Right lobe of liver (tissue), 6 donors: ENCODE measurements at regions not wholly inside any gene's neighbourhood (a gene's known extent, or its start where the extent isn't known, plus 50 kb on each side); places are given as distances from the start of the nearest gene placed in this dataset.

Experiments used
- ATAC-seq, 4 donors: fragments of 200-7000 bp; cut with Tn5 transposase; one replicate each; pipeline ENCODE4 v1.9.1; 2020; ENCODE audit warnings: mild to moderate bottlenecking in 4 of 4, moderate library complexity in 4 of 4
- DNase-seq, 3 donors: peaks; one replicate each; pipeline ENCODE4 v3.0.0-alpha.2; 2020
- H3K27ac ChIP-seq, 3 donors: fragments of 200-600 bp; one replicate each; pipeline ENCODE4 v1.8.0; 2022
- H3K27me3 ChIP-seq, 2 donors: fragments of 200-600 bp; one replicate each; pipeline ENCODE4 v1.8.0; 2022
- H3K36me3 ChIP-seq, 4 donors: fragments of 200-600 bp; sonication (generic) in 1 of 4; one replicate each; pipeline versions ENCODE4 v1.5.1 to v1.8.0; 2017 to 2022; ENCODE audit warnings: control low read depth in 1 of 4
- H3K4me1 ChIP-seq, 4 donors: fragments of 200-600 bp; sonication (generic) in 1 of 4; one replicate each; pipeline versions ENCODE4 v1.5.1 to v1.8.0; 2017 to 2022; ENCODE audit warnings: control low read depth in 1 of 4
- H3K4me3 ChIP-seq, 3 donors: fragments of 200-600 bp; one replicate each; pipeline ENCODE4 v1.8.0; 2022
- H3K9me3 ChIP-seq, 4 donors: fragments of 200-600 bp; sonication (generic) in 1 of 4; one replicate each; pipeline versions ENCODE4 v1.5.1 to v1.8.0; 2017 to 2022; ENCODE audit warnings: control low read depth in 1 of 4
- POLR2A ChIP-seq: fragments of 450-650 bp; IDR thresholded peaks from one replicate; pipeline ENCODE4 v1.6.1; 2017; ENCODE audit warnings: antibody characterized with exemption, mild to moderate bottlenecking
- WGBS: methylation state at CpG from one replicate; pipeline ENCODE4 v1.1.6; 2018; ENCODE audit warnings: low coverage, low lambda C conversion rate; ENCODE audit not compliant: insufficient coverage; ENCODE audit errors: missing lambda C conversion rate; 5-methylcytosine and 5-hydroxymethylcytosine counted together
- intact Hi-C, 2 donors: fragments of 100-400 bp; cut with DNase I; formaldehyde crosslinking; loops; one replicate each; pipeline versions ENCODE4 v1.11.2 to v1.14.1; 2022
- TF ChIP-seq, protein P1 (sequence below), 4 donors: fragments of 200-600 bp in 3 of 4; fragments of 450-650 bp in 1 of 4; IDR thresholded peaks; one replicate each; pipeline versions ENCODE4 v1.5.1 to v1.8.0; 2016 to 2022; ENCODE audit warnings: antibody characterized with exemption in 4 of 4, mild to moderate bottlenecking in 2 of 4
- donor health status: DM: no; HTN: yes; CAD: no.
- donor health status: DM: no; HTN: no; CAD: no.
- donor health status: DM: no; HTN: no; CAD: no.
- donor health status: DM: no; HTN: yes; CAD: no.
- donor health status: DM: no; HTN: yes; CAD: no.

DNA sequence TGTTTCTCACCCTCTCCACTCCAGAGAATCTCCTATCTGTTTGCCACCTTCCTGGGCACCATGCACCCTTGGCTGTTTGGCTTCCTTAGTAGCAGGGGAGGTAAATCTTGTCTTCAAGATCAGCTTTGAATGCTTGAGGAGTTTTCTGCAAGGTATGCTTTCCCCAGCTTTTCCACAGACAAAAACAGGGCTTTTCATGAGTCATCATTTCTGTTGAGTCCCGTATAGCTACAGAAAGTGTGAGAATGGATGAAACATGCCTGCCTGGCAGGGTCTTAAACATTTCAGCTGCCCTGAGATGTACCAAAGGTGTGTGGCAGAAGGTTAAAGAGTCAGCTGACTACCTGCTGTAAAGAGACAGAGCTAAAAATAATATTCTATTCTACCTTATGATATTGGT is 875.2 kb upstream of the EEF2KMT start:
- no peak overlapping the region for H3K4me3 ChIP-seq
- TF ChIP-seq, protein P1, sequence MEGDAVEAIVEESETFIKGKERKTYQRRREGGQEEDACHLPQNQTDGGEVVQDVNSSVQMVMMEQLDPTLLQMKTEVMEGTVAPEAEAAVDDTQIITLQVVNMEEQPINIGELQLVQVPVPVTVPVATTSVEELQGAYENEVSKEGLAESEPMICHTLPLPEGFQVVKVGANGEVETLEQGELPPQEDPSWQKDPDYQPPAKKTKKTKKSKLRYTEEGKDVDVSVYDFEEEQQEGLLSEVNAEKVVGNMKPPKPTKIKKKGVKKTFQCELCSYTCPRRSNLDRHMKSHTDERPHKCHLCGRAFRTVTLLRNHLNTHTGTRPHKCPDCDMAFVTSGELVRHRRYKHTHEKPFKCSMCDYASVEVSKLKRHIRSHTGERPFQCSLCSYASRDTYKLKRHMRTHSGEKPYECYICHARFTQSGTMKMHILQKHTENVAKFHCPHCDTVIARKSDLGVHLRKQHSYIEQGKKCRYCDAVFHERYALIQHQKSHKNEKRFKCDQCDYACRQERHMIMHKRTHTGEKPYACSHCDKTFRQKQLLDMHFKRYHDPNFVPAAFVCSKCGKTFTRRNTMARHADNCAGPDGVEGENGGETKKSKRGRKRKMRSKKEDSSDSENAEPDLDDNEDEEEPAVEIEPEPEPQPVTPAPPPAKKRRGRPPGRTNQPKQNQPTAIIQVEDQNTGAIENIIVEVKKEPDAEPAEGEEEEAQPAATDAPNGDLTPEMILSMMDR (IDR thresholded peaks at IDR 0.05) = no peak
- TF ChIP-seq POLR2A = no peak
- WGBS = 53% methylated on average over 1 of the region's 1 CpG
- no peak overlapping the region for H3K27ac ChIP-seq
- DNase-seq (no peak), ATAC-seq (no peak)
- H3K9me3 ChIP-seq = no peaks in the 10 kb centered on the region
- no peaks in the 10 kb centered on the region for H3K27me3 ChIP-seq
- intact Hi-C loops = no loop called here
- no peaks in the 10 kb centered on the region for H3K36me3 ChIP-seq
- no peaks in the 10 kb centered on the region for H3K4me1 ChIP-seq

DNA sequence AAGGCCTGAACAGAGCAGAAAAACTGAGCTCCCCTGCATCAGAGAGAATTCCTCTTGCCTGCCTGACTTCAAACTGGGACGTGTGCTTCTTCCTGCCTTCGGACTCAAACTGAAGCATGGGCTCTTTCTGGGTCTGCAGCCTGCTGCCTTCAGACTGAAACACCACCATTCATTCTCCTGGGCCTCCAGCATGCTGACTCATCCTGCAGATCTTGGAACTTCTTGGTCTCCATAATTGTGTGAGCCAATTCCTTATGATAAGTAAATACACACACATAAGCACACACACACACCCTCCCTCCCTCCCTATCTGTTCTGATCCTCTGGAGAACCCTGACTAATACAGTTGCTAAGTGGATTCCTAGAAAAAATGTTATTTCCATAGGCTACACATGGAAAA is 874.3 kb upstream of the EEF2KMT start:
- Histone ChIP-seq H3K27ac (no peak overlapping the region), H3K27me3 (no peaks in the 10 kb centered on the region), H3K36me3 (no peaks in the 10 kb centered on the region), H3K9me3 (no peaks in the 10 kb centered on the region), H3K4me1 (no peaks in the 10 kb centered on the region), H3K4me3 (no peak overlapping the region)
- DNase-seq = no peak
- no peak for ATAC-seq
- TF ChIP-seq POLR2A = no peak
- TF ChIP-seq, protein P1 (IDR thresholded peaks at IDR 0.05) = no peak
- intact Hi-C loops = no loop called here
- 50% methylated on average over 1 of the region's 2 CpGs for WGBS

DNA sequence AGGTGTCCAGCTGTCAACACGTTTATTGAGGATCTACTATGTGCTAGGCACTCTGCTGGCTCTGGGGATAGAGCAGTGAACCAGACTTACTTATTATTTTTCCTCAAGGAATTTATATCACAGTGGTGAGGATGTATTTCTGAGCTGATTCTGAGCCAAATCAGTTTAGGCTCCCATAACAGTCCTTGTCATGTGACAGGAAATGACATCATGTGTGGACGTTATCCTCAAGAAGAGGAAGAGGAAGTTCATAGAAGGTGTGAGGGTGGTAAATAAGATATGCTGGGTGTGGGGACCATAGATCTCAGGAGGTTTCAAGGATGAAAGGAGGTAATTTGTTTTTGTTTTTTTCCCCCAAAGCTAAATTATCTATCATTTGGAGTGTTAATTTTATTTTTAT is 873.5 kb upstream of the EEF2KMT start:
- no peak for ATAC-seq
- no peaks in the 10 kb centered on the region for H3K9me3 ChIP-seq

DNA sequence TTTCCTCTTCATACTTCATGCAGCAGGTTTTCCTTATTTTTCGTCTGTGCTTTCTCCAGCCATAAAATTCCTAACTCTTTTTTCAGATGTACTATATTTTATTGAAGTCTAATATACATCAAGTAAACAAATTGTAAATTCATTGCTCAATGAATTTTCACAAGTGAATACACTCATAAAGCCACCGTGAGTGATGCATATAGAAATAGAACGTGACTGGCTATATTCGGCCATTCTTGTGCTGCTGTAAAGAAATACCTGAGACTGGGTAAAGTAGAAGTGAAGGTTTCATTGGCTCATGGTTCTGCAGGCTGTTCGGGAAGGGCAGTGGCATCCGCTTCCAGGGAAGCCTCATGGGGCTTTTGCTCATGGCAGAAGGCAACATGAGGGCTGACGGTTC is 868.4 kb upstream of the EEF2KMT start:
- Histone ChIP-seq H3K4me3 (no peak overlapping the region), H3K27ac (no peak overlapping the region), H3K36me3 (no peaks in the 10 kb centered on the region), H3K9me3 (no peaks in the 10 kb centered on the region), H3K27me3 (no peaks in the 10 kb centered on the region), H3K4me1 (no peaks in the 10 kb centered on the region)
- 49% methylated on average over 5 of the region's 7 CpGs for WGBS
- intact Hi-C loops = no loop called here
- no peak for DNase-seq
- ATAC-seq = no peak
- no peak for TF ChIP-seq POLR2A
- TF ChIP-seq, protein P1 (IDR thresholded peaks at IDR 0.05) = no peak

More for the DNA sequence above, 873.5 kb upstream of the EEF2KMT start:
- DNase-seq = no peak
- no peaks in the 10 kb centered on the region for H3K36me3 ChIP-seq
- TF ChIP-seq, protein P1 (IDR thresholded peaks at IDR 0.05) = no peak
- no peak for TF ChIP-seq POLR2A
- H3K4me1 ChIP-seq = no peaks in the 10 kb centered on the region
- H3K4me3 ChIP-seq = no peak overlapping the region
- intact Hi-C loops = no loop called here
- no peak overlapping the region for H3K27ac ChIP-seq
- H3K27me3 ChIP-seq = no peaks in the 10 kb centered on the region
- 24% methylated on average over 2 of the region's 2 CpGs for WGBS

DNA sequence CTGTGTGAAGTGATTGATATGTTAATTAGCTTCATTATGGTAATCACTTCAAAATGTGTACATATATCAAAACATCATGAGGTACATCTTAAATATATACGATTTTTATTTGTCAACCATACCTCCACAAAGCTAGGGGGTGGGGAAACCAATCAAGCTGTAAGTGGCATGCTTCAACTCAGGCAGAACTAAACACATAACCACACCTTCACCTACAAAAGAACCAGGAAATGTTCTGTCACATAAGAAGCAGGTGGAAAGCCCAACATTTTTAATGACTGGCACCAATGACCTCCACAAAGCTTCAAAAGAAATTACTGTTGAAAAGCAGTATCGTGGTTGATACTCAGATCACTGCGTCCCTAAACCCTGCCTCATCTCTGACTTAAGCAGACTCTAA is 867.7 kb upstream of the EEF2KMT start:
- Histone ChIP-seq H3K27me3 (no peaks in the 10 kb centered on the region), H3K9me3 (no peaks in the 10 kb centered on the region), H3K4me3 (no peak overlapping the region), H3K27ac (no peak overlapping the region), H3K36me3 (no peaks in the 10 kb centered on the region), H3K4me1 (no peaks in the 10 kb centered on the region)
- DNase-seq (no peak), ATAC-seq (no peak)
- intact Hi-C loops = no loop called here
- 75% methylated on average over 3 of the region's 3 CpGs for WGBS
- TF ChIP-seq, protein P1 (IDR thresholded peaks at IDR 0.05) = no peak
- TF ChIP-seq POLR2A = no peak
